GM18873 (cell line): ENCODE measurements at regions not wholly inside any gene's neighbourhood (a gene's known extent, or its start where the extent isn't known, plus 50 kb on each side); places are given as distances from the start of the nearest gene placed in this dataset.

Source experiments
- ATAC-seq: cut with Tn5 transposase; IDR thresholded peaks from one replicate; pipeline ENCODE4 v1.9.1; 2021; ENCODE audit warnings: mild to moderate bottlenecking, moderate library complexity, moderate number of reproducible peaks; ENCODE audit not compliant: unreplicated experiment, low FRiP score

- no peak for ATAC-seq
Measured at GRCh38 chr4:179585761-179586160, 2143.5 kb upstream of the AGA start.

DNA sequence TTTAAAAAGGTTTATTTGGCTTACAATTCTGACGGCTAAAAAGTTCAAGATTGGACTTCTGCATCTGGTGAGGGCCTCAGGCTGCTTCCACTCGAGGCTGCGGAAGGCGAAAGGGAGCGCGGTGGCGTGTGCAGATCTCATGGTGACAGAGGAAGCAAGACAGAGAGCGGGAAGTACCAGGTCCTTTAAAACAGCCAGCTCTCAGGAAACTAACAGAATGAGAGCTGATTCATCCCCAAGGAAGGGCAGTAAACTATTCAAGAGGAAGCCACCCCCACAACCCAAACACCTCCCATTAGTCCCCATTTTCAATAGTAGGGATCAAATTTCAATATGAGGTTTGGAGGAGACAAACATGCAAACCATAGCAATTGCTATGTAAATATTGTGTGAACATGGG is 2144.2 kb upstream of the AGA start:
- no peak for ATAC-seq

GRCh38 chr4:179595671-179596410 is 2153.6 kb upstream of the AGA start:
- ATAC-seq: no peak

DNA sequence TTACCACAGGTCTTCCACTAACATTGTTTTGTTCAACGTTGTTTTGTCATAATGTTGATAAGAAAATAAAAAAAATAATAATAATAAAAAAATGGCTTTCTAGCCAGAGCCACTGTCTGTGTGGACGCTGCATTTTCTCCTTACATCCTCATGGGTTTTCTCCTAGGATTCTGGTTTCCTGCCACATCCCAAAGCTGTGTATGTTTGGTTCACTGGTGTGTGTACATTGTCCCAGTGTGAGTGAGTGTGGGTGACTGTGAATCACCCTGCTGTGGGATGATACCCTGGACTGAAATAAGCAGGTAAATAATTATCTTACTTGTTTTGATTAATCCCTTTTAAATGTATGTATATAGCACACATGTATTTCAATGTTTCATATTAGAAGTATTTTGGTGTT is 2154.4 kb upstream of the AGA start:
- no peak for ATAC-seq

- no peak for ATAC-seq
Measured at GRCh38 chr4:179597301-179597700, 2155.1 kb upstream of the AGA start.

DNA sequence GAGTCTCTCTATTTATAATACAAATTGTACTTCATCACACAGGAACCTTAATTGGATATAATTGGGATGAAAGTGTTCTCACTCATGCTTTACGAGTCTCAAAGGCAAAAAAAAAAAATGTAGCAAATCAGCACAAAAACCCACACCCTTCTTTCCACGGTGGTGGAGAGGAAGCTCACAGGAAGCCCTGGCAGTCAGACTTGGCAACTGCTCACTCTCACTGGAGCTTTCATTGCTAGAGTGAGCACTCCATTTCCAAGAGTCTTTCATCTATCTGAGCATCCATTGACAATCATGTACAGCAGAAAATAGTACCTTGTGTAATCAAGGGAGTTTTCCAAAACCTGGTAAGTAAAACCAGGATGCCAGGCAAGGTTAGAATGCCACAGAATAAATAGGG is 2159.4 kb upstream of the AGA start:
- ATAC-seq: no peak

GRCh38 chr4:179605196-179605595 is 2163.0 kb upstream of the AGA start:
- ATAC-seq: no peak

DNA sequence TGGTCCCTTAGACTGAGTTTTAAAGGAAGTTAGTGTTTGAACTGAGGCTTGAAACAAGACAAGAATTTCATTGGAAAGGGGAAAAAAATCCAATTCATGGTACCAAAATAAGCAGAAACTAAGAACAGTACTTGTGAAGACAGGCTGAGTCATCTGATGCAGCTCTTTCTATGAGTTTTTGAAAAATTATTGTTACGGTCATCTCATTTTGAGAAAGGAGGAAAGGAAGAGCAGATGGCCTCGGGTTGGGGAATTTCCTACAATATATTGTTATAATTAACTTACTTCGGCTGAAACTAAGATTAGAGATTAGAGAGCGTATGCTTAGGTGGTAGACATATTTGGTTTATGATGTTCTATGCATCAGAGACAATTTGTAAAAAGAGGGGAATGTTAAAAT is 2164.8 kb upstream of the AGA start:
- no peak for ATAC-seq

DNA sequence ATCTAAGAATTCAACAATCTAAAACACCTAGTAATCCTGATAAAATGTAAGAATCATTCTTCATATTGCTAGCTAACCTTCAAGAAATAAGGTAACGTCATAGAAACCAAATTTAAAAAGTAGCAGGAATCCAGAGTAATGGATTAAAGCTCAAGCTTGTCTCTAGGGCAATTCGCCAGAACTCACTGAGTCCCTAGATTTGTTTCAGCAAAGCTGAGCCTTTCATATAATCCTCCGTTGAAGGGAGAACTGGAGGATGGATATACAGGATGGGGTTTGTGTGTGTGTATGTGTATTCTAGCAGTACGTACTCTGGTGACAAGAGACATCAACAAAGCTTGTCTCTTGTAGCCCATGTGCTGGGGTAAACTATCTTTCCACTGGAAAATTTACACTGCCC is 2173.5 kb upstream of the AGA start:
- ATAC-seq: no peak

DNA sequence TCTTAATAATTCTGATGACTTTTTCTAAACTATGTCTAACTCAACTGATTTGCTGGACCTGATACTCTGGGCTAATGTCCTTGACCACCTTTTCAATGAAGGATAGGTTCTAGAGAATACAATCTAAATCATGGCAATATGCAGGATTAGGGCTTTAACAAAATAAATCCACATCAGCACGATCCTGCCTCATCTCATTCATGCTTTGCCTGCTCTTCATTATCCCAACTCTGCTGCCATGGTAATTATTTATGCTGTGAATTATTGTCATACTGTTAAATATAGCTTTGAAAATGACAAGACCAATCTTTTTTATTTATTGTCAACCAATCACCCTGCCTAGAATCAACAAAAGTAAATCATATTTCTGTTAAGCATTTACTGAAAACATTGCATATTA is 2176.7 kb upstream of the AGA start:
- no peak for ATAC-seq

DNA sequence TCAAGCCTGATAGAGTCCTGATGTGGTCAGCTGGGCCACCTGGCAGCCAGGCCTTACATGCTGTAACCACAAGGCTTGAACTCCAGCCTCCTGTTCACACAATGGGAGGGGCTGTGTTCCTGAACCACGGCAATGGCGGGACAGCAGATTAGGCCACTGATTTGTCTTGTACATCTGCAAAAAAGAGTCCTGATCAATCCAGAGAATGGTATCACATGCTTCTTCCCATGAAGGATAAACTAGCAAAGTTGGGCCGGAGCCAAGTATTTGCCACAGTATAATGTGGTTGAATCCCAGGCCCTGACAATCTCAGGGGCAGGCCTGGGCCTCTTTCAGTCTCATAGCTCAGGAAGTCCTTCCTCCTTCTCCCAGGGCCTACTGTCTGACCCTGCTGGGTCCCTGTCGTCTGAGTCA is 2182.5 kb upstream of the AGA start:
- no peak for ATAC-seq

- no peak for ATAC-seq
Measured at GRCh38 chr4:179625406-179625805, 2183.2 kb upstream of the AGA start.

DNA sequence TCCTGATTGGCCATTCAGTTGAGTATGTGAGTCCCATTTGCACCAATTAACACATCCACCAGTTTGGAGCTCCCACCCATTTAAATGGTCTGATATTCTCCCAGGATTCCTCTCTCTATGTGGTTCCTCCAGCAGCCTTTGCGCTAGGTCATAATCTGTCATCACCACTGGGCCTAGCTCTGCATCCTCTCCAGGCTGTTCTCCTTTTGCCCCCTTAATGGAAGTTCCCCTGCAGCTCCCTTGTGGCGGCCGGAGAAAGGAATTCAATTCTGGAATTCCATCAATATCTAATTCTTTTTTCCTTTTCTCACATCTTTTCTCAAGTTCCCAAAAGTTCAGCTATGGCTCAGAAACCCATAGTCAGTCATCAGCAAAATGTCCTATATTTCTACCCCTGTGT is 2184.4 kb upstream of the AGA start:
- ATAC-seq: no peak

DNA sequence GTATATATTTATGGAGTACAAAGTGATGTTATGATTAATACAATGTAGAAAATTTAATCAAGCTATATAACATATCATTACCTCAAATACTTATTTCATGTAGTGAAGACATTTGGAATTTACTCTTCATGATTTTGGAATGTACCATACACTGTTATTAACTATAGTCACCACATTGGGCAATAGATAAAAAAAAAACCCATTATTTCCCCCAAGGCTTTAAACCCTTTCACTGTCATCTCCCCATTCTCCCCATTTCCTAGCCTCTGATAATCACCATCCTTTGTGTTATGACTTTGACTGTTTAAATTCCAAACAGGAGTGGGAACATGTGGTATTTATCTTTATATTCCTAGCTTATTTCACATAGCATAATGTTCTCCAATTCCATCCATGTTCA is 2189.1 kb upstream of the AGA start:
- no peak for ATAC-seq

- ATAC-seq: no peak
Measured at GRCh38 chr4:179634862-179635261, 2192.6 kb upstream of the AGA start.

DNA sequence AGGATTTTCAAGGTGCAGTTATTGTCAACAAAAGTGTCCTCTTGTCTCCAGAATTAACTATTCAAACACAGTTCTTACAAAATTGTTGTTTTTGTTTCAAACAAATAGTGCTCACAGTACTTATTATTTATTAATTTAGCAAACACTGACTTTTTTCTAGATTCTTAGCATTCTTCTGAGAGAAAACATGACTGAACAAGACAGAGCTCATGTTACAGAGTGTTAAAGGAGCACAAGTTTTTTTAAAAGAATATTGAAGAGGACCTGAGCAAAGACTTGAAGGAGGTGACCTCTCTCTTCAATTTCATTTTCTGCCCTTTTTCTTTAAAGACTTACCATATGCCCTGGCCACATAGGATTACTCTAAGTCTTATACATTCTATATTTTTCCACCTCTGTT is 2220.3 kb upstream of the AGA start:
- ATAC-seq: no peak

DNA sequence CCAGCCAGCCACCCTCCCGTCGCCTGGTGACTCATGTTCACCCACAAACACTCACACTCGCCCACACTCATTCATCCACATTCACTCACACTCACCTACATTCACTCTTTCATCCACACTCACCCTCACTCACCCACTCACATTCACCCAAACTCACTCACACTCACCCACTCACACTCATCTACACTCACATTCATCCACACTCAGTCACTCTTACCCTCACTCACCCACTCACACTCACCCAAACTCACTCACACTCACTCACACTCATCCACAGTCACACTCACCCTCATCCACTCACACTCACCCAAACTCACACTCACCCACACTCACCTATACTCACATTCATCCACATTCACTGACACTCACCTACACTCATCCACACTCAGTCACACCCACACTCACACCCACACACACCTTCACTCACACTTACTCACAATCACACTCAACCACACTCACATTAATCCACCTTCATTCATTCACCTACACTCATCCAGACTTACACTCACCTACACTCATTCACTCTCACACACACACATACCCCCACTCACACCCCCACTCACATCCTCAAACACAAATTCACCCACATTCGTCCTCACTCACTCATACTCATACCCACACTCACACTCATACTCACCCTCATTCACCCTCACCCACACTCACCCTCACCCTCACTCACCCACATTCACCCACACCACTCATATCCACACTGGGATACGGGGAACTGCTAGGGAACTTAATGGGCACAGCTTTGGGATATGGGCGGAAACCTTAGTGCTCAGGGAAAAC is 2221.6 kb upstream of the AGA start:
- no peak for ATAC-seq

GRCh38 chr4:179664430-179665027 is 2222.3 kb upstream of the AGA start:
- no peak for ATAC-seq

DNA sequence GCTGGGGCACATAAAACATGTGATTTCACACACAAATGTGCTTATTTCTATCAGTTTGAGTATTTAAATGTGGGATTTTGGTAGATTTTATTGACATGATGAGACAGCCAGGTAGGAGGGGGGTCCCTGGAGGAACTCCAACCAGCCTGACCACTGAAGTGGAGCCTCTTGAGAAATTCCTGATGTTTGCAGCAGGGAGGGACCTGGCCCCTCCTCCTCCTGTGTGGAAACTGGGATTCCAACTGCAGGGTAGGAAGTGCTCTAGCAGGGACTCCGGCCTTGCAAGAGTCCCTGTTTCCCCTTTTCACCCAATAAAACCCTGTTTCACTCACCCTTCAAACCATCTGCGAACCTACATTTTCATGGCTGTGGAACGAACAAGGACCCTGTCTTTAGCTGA is 2224.0 kb upstream of the AGA start:
- ATAC-seq: no peak

- no peak for ATAC-seq
Measured at GRCh38 chr4:179671609-179672008, 2229.4 kb upstream of the AGA start.

DNA sequence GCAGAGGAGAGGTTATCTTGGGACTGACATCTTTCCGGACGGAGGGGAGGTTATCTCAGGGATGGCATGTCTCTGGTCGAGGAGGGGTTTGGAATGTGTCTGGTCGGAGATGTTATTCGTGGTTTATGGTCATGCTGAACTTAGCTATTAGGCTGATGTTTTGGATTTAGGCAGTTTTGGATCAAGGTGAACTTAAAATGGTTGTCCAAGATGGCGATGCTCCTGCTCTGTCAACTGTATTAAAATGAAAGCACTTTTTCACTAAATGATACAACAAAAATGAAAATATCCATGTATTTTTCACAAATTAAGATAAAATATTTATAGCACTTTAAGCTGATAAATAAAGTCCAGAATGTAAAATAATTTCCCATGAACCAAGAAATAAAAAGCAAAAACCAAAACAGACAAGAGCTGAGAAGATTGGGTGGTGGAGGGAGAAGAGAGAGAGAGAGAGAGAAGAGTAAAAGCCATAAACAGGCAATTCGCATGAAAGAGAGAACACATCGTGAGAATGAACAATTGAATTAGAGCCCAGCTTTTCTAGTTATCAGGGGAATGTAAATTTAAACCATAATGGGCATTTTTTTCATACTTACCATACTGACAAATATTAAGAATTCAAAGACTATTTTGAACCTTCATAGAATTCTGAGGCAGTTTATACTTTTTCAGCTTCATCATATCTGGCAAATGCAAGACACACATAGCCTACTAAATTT is 2236.0 kb upstream of the AGA start:
- no peak for ATAC-seq
